DND-41 (cell line): ENCODE measurements at regions not wholly inside any gene's neighbourhood (a gene's known extent, or its start where the extent isn't known, plus 50 kb on each side); places are given as distances from the start of the nearest gene placed in this dataset.
A peak's percentile ranks its signal among the peaks of the same experiment; 100 is the strongest.
"Not testable (repeated sequence)": the region's sequence is repeated elsewhere in the genome, so short reads cannot be mapped to it uniquely, and the experiment has no call there.

Experiments
- ATAC-seq: fragments of 200-7000 bp; cut with Tn5 transposase; 3 replicates; pipeline ENCODE4 v1.9.1; 2021; ENCODE audit warnings: low read depth; ENCODE audit not compliant: insufficient read depth
- DNase-seq: peaks from one replicate; pipeline ENCODE4 v3.0.0-alpha.2; 2020
- H2AFZ ChIP-seq: 2 replicates; pipeline ENCODE4 v1.6.0; 2012; ENCODE audit warnings: low read depth, low read length
- H3K27ac ChIP-seq: 2 replicates; pipeline ENCODE4 v1.5.1; 2012; ENCODE audit warnings: low read length, inconsistent platforms
- H3K27me3 ChIP-seq: fragments of 200-600 bp; sonication (generic); 2 replicates; pipeline ENCODE4 v1.6.0; 2012; ENCODE audit warnings: low read length, mild to moderate bottlenecking, inconsistent platforms; ENCODE audit not compliant: insufficient read depth, poor library complexity
- H3K36me3 ChIP-seq: 2 replicates; pipeline ENCODE4 v1.5.1; 2012; ENCODE audit warnings: low read length, inconsistent platforms; ENCODE audit not compliant: insufficient read depth
- H3K4me1 ChIP-seq: 2 replicates; pipeline ENCODE4 v1.5.1; 2012; ENCODE audit warnings: mild to moderate bottlenecking, low read length; ENCODE audit not compliant: insufficient read depth
- H3K4me2 ChIP-seq: 2 replicates; pipeline ENCODE4 v1.6.0; 2012; ENCODE audit warnings: mild to moderate bottlenecking, moderate library complexity, low read length, inconsistent platforms; ENCODE audit not compliant: insufficient read depth
- H3K4me3 ChIP-seq, 2 experiments: fragments of 200-600 bp in 1 of 2; shearing (Covaris generic) in 1 of 2; 2 replicates each; pipeline ENCODE4 v1.5.1; 2012 to 2016; ENCODE audit warnings: inconsistent platforms in 2 of 2, low read length in 2 of 2, mild to moderate bottlenecking in 2 of 2, low read depth in 1 of 2, moderate library complexity in 1 of 2
- H3K79me2 ChIP-seq: 2 replicates; pipeline ENCODE4 v1.6.0; 2012; ENCODE audit warnings: low read length, inconsistent platforms; ENCODE audit not compliant: insufficient read depth
- H3K9ac ChIP-seq: 2 replicates; pipeline ENCODE4 v1.6.0; 2012; ENCODE audit warnings: low read depth, mild to moderate bottlenecking, inconsistent platforms, low read length, moderate library complexity
- H3K9me3 ChIP-seq: 2 replicates; pipeline ENCODE4 v1.5.1; 2012; ENCODE audit warnings: low read length, moderate library complexity, mild to moderate bottlenecking, inconsistent platforms; ENCODE audit not compliant: insufficient read depth, severe bottlenecking
- H4K20me1 ChIP-seq: 2 replicates; pipeline ENCODE4 v1.6.0; 2012; ENCODE audit warnings: low read length; ENCODE audit not compliant: insufficient read depth
- CTCF ChIP-seq: IDR thresholded peaks from 2 replicates; pipeline ENCODE4 v1.5.1; 2012; ENCODE audit warnings: borderline replicate concordance, low read length, moderate library complexity, mild to moderate bottlenecking; ENCODE audit not compliant: poor library complexity, severe bottlenecking; ENCODE audit errors: extremely low read depth
- EZH2 ChIP-seq: IDR thresholded peaks from 3 replicates; pipeline ENCODE4 v1.6.1; 2012; ENCODE audit warnings: borderline replicate concordance, low read depth, mild to moderate bottlenecking, moderate library complexity, low read length, inconsistent platforms; ENCODE audit not compliant: severe bottlenecking

DNA sequence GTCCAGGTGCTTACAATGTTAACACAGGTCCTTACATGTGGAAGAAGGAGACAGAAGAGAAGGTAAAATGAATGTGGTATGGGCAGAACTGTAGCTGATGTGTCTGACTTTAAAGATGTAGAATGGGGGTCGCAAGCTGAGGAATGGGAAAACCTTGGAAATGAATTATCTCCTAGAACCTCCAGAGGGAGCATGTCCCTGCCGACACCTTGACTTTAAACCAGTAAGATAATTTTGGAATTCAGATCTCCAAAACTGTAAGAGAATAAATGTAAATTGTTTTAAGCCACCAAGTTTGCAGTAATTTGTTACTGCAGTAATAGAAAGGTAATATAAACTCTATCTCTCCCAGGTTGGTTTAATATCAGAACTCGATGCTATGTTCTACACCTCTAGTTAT, 80.1 kb upstream of the ALG10 start:
- no peak overlapping the region for H3K4me3 ChIP-seq
- TF ChIP-seq CTCF (peak; percentile 5), EZH2 (no peak)
- no peaks in the 10 kb centered on the region for H3K79me2 ChIP-seq
- no peaks in the 10 kb centered on the region for H4K20me1 ChIP-seq
- H3K36me3 ChIP-seq, result no peaks in the 10 kb centered on the region
- H3K9ac ChIP-seq, result no peak overlapping the region
- H3K4me1 ChIP-seq, result no peaks in the 10 kb centered on the region
- H3K27me3 ChIP-seq, result no peaks in the 10 kb centered on the region
- no peaks in the 10 kb centered on the region for H3K9me3 ChIP-seq
- H2AFZ ChIP-seq, result no peak overlapping the region
- H3K27ac ChIP-seq, result no peak overlapping the region
- DNase-seq (no peak), ATAC-seq (no peak)
- no peak overlapping the region for H3K4me2 ChIP-seq

DNA sequence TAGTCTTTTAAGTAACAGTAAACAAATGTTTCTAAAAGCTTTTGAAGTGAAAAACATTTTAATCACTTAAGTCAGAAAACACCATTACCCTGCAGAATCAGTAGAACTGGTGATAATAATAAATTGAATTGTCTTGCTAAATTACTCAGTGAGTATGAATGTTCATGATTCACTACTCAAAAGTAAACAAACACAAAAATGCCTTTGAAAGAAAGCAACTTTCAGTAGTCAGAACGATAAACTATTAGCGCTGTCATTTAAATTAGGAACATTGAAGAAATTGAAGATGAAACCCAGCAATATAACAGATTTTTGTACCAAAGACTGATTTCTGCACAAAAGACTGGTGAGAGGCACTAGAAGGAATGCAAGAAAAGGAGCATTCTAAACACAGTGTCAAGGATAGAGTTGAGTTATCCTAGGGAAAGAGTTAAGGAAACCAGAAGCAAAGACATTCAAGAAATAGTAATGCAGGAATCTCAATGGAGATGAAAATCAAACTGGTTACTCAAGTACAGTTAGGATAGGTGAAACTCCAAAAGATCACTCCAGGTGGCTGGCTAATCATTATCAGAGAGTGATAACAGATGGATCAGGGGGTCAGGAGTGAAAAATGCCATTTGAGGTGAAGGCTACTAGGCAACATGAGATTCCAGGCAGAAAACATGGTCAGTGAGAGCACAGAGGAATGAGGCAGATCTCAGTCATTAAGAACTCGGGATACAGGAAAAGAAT, 77.4 kb upstream of the ALG10 start:
- Histone ChIP-seq H3K9ac (no peak overlapping the region), H3K9me3 (no peaks in the 10 kb centered on the region), H3K27me3 (no peaks in the 10 kb centered on the region), H3K4me3 (no peak overlapping the region), H3K4me2 (no peak overlapping the region), H3K4me1 (no peaks in the 10 kb centered on the region), H4K20me1 (no peaks in the 10 kb centered on the region), H3K27ac (no peak overlapping the region), H3K36me3 (no peaks in the 10 kb centered on the region), H2AFZ (no peak overlapping the region), H3K79me2 (no peaks in the 10 kb centered on the region)
- TF ChIP-seq EZH2 (no peak), CTCF (no peak)
- DNase-seq (no peak), ATAC-seq (no peak)

- Histone ChIP-seq H3K9me3 (no peaks in the 10 kb centered on the region), H3K79me2 (no peaks in the 10 kb centered on the region), H3K4me3 (no peak overlapping the region), H3K36me3 (no peaks in the 10 kb centered on the region), H3K4me1 (no peaks in the 10 kb centered on the region), H4K20me1 (no peaks in the 10 kb centered on the region), H3K27me3 (no peaks in the 10 kb centered on the region), H2AFZ (no peak overlapping the region), H3K27ac (no peak overlapping the region), H3K9ac (no peak overlapping the region), H3K4me2 (no peak overlapping the region)
- TF ChIP-seq EZH2 (no peak), CTCF (no peak)
- no peak for ATAC-seq
- DNase-seq, result no peak
These were observed 76.9 kb upstream of the ALG10 start for GRCh38 chr12:33945438-33945784.

- not testable (repeated sequence) for H3K4me1 ChIP-seq, H2AFZ ChIP-seq, H3K4me3 ChIP-seq, H3K27me3 ChIP-seq, ATAC-seq, H3K79me2 ChIP-seq, DNase-seq, H3K9me3 ChIP-seq, H3K36me3 ChIP-seq, H3K27ac ChIP-seq, H3K9ac ChIP-seq, H4K20me1 ChIP-seq, H3K4me2 ChIP-seq
These were observed 56.1 kb upstream of the ALG10 start for GRCh38 chr12:33966219-33966618.
